ENCODE measurements at regions not wholly inside any gene's neighbourhood (a gene's known extent, or its start where the extent isn't known, plus 50 kb on each side); places are given as distances from the start of the nearest gene placed in this dataset.
"Not testable (repeated sequence)": the region's sequence is repeated elsewhere in the genome, so short reads cannot be mapped to it uniquely, and the experiment has no call there.

DNA sequence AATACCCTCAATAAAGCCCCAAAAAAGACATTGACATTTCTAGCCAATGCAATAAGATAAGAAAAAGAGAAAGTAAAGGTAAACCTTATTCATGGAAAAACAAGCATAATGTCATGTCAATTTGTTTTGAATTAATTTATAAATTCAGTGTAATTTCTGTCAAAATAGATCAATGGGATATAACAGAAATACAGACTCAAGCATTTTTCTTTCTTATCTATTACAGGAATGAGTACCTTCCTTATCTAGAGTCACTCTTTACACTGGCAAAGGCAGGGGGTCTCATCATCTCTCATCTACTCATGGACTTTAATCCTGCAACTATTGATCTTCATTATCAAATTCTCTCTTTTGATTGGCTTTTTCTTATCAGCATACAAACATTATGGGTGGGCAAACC is 127.1 kb upstream of the SHH start:
- no peak for TF ChIP-seq JUND (IDR thresholded peaks at IDR 0.05; ENCODE audit: low read depth)
- in situ Hi-C loops (cut with HindIII; ENCODE audit: low pct_unique_long_range_greater_than_20kb, low sequenced_read_pairs) = no loop called here

DNA sequence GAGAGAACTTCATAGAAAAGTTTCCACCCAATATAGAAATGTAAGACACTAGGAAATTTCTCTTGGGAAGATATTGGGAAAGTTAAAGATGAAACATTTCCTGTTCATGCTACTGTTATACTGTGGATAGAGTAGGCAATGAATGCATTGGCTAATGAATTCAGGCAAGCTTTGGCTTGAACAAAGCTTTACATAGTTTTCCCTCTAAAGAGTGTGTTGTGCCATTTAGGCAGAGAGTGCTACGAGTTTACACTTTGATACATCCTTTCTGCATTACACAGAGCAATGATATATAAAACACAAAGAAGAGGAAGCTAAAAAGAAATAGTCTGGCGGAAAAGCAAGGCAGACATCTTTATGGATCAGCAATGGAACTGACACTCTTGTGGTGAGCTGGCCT is 125.9 kb upstream of the SHH start:
- TF ChIP-seq JUND (IDR thresholded peaks at IDR 0.05; ENCODE audit: low read depth) = no peak
- in situ Hi-C loops (cut with HindIII; ENCODE audit: low pct_unique_long_range_greater_than_20kb, low sequenced_read_pairs) = no loop called here
- no peak for DNase-seq (ENCODE audit: low read depth in 1 of 2, low spot score in 1 of 2)

More for the DNA sequence above, 127.1 kb upstream of the SHH start:
- DNase-seq (ENCODE audit: low read depth in 1 of 2, low spot score in 1 of 2) = no peak

GRCh38 chr7:155935726-155936125 is 123.5 kb upstream of the SHH start:
- no peak for TF ChIP-seq JUND (IDR thresholded peaks at IDR 0.05; ENCODE audit: low read depth)
- DNase-seq (ENCODE audit: low read depth in 1 of 2, low spot score in 1 of 2) = no peak
- in situ Hi-C loops (cut with HindIII; ENCODE audit: low pct_unique_long_range_greater_than_20kb, low sequenced_read_pairs) = no loop called here

- no peak for TF ChIP-seq JUND (IDR thresholded peaks at IDR 0.05; ENCODE audit: low read depth)
- in situ Hi-C loops (cut with HindIII; ENCODE audit: low pct_unique_long_range_greater_than_20kb, low sequenced_read_pairs) = no loop called here
Observed at GRCh38 chr7:155935005-155935557, 122.8 kb upstream of the SHH start.

DNA sequence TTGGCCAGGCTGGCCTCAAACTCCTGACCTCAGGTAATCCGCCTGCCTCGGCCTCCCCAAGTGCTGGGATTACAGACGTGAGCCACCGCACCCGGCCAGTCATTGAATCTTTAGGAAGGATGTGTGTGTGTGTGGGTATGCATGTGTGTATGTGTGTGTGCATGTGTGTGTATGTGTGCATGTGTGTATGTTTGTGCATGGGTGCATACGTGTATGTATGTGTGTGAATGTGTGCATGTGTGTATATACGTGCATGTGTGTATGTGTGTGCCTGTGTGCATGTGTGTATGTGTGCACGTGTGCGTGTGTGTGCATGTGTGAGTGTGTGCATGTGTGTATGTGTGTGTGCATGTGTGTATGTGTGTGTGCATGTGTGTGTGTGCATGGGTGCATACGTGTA is 120.1 kb upstream of the SHH start:
- in situ Hi-C loops (cut with HindIII; ENCODE audit: low pct_unique_long_range_greater_than_20kb, low sequenced_read_pairs) = not testable (repeated sequence)

More at GRCh38 chr7:155935005-155935557, 122.8 kb upstream of the SHH start:
- no peak for DNase-seq (ENCODE audit: low read depth in 1 of 2, low spot score in 1 of 2)

GRCh38 chr7:155931396-155932085 is 119.3 kb upstream of the SHH start:
- in situ Hi-C loops (cut with HindIII; ENCODE audit: low pct_unique_long_range_greater_than_20kb, low sequenced_read_pairs) = no loop called here
- TF ChIP-seq JUND (IDR thresholded peaks at IDR 0.05; ENCODE audit: low read depth) = no peak
- DNase-seq (ENCODE audit: low read depth in 1 of 2, low spot score in 1 of 2) = no peak

More for the DNA sequence above, 120.1 kb upstream of the SHH start:
- not testable (repeated sequence) for DNase-seq (ENCODE audit: low read depth in 1 of 2, low spot score in 1 of 2)

GRCh38 chr7:155930527-155930926 is 118.3 kb upstream of the SHH start:
- no peak for TF ChIP-seq JUND (IDR thresholded peaks at IDR 0.05; ENCODE audit: low read depth)
- DNase-seq (ENCODE audit: low read depth in 1 of 2, low spot score in 1 of 2) = no peak
- in situ Hi-C loops (cut with HindIII; ENCODE audit: low pct_unique_long_range_greater_than_20kb, low sequenced_read_pairs) = no loop called here

DNA sequence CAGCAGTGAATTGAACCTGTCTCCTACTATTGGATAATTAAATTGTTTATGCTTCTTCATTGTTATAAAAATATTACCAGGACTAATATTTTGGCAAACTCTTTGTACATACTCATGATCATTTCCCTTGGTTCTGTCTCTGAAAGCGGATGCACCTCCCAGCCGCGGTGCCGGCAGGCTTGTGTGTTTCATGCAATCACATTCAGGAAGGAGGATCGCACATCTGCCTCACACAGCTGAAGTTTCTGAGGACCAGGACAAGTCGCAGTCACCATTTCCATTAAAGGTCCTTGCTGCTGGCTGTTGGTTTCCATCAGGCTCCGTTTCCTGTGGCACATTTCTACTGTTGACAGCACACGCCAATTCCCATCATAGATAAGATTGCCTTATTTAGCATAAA is 117.8 kb upstream of the SHH start:
- TF ChIP-seq JUND (IDR thresholded peaks at IDR 0.05; ENCODE audit: low read depth) = no peak
- in situ Hi-C loops (cut with HindIII; ENCODE audit: low pct_unique_long_range_greater_than_20kb, low sequenced_read_pairs) = no loop called here
- no peak for DNase-seq (ENCODE audit: low read depth in 1 of 2, low spot score in 1 of 2)

- in situ Hi-C loops (cut with HindIII; ENCODE audit: low pct_unique_long_range_greater_than_20kb, low sequenced_read_pairs) = no loop called here
- DNase-seq (ENCODE audit: low read depth in 1 of 2, low spot score in 1 of 2) = no peak
- TF ChIP-seq JUND (IDR thresholded peaks at IDR 0.05; ENCODE audit: low read depth) = no peak
Observed at GRCh38 chr7:155928583-155928982, 116.3 kb upstream of the SHH start.

DNA sequence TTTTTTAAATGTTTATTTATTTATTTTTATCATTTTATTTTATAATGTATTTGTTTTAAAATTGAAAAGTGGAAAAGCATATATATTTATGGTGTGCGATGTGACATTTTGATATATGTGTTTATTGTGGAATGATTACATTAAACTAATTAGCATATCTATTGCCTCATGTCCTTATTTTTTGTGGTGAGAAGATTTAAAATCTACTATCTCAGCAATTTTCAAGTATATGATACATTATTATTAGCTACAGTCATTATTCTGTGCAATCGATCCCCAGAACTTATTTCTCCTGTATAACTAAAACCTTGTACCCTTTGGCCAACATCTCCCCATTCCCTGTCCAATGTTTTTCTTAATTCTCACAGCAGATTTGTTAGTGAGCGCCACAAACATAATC is 115.6 kb upstream of the SHH start:
- no peak for DNase-seq (ENCODE audit: low read depth in 1 of 2, low spot score in 1 of 2)
- in situ Hi-C loops (cut with HindIII; ENCODE audit: low pct_unique_long_range_greater_than_20kb, low sequenced_read_pairs) = no loop called here

GRCh38 chr7:155925682-155926081 is 113.4 kb upstream of the SHH start:
- TF ChIP-seq JUND (IDR thresholded peaks at IDR 0.05; ENCODE audit: low read depth) = no peak
- DNase-seq (ENCODE audit: low read depth in 1 of 2, low spot score in 1 of 2) = no peak
- in situ Hi-C loops (cut with HindIII; ENCODE audit: low pct_unique_long_range_greater_than_20kb, low sequenced_read_pairs) = no loop called here

More for the DNA sequence above, 115.6 kb upstream of the SHH start:
- no peak for TF ChIP-seq JUND (IDR thresholded peaks at IDR 0.05; ENCODE audit: low read depth)

DNA sequence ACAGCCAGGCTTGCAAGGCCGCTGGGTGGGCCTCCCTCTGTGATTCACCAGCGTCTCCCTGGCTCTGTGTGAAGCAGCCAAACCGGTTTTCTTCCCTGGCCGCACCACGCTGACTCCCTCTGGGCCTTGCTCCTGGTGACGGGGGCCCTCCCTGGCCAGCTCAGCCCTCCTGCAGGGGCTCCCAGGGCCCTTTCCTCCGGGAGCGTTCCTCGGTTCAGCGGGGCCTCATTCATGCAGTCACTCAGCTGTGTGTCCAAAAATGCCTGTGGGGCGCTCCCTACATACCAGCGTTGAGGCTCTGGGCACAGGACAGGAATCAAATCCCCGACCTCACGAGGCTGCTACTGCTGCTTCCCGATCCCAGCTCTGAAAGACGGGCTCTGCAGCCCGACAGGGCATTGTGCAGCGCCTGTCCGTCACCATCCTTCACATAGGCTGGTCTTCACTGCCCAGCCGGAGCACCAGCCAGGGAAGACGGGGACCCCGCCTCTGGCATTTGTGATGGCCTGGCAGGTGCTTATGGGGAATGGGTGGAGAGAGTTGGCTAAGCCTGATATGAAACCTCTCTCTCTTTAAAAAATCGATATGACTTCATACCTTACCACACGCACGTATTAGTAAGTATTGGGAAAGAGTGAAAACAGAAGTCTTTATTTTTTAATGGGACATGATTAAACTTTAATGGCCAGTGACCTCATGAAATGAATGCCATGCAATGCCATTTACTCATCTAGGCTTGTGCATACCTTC is 110.0 kb upstream of the SHH start:
- DNase-seq (ENCODE audit: low read depth in 1 of 2, low spot score in 1 of 2) = peak in 1 of 2 experiments; percentile 37
- in situ Hi-C loops (cut with HindIII; ENCODE audit: low pct_unique_long_range_greater_than_20kb, low sequenced_read_pairs) = no loop called here
- no peak for TF ChIP-seq JUND (IDR thresholded peaks at IDR 0.05; ENCODE audit: low read depth)

GRCh38 chr7:155921804-155922066 is 109.5 kb upstream of the SHH start:
- in situ Hi-C loops (cut with HindIII; ENCODE audit: low pct_unique_long_range_greater_than_20kb, low sequenced_read_pairs) = no loop called here
- no peak for DNase-seq (ENCODE audit: low read depth in 1 of 2, low spot score in 1 of 2)
- no peak for TF ChIP-seq JUND (IDR thresholded peaks at IDR 0.05; ENCODE audit: low read depth)
